ENCODE measurements at regions not wholly inside any gene's neighbourhood (a gene's known extent, or its start where the extent isn't known, plus 50 kb on each side); places are given as distances from the start of the nearest gene placed in this dataset.

- TF ChIP-seq CTCF (IDR thresholded peaks at IDR 0.05) (no peak), EP300 (IDR thresholded peaks at IDR 0.05; ENCODE audit: low read depth) (no peak), POLR2A (IDR thresholded peaks at IDR 0.05) (no peak), POLR2AphosphoS5 (IDR thresholded peaks at IDR 0.05) (no peak)
These were observed 1704.7 kb downstream of the SLITRK5 start for GRCh38 chr13:89375839-89376238.
